ENCODE measurements at regions not wholly inside any gene's neighbourhood (a gene's known extent, or its start where the extent isn't known, plus 50 kb on each side); places are given as distances from the start of the nearest gene placed in this dataset.

DNA sequence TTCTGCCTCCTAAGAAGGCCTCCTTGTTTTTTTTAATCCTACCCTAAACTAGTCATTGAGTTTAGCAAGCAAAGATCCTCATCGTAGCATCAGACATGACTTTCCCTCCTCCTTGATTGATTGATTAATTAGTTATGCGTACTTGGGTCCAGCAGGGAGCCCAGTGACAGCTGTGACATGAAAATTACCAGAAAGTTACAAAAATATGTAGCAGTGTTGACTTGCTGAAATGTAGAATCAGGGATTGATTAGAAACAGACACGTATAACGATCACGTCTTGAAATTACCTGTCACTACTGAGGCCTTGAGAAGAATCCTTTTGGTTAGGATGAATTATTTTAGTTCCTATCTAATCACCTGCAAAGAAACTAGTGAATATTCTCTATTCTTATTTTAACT, 167.4 kb upstream of the MPPED2 start:
- DNase-seq (ENCODE audit: low read depth in 1 of 2, low spot score in 1 of 2) (no peak), FAIRE-seq (no peak), ATAC-seq (no peak)
- 5% methylated on average over 5 of the region's 5 CpGs for WGBS (ENCODE audit: missing lambda C conversion rate)
- POLR2A ChIA-PET, result no interaction called here
- CTCF ChIA-PET, result interaction anchor here (1.3 kb wide), 1 partner anchor 20 kb away, joined by 3 read pairs; no protein-coding TSS in a partner anchor
- Histone ChIP-seq H3K27ac (no peak overlapping the region), H3K4me2 (no peak overlapping the region), H3K4me1 (no peaks in the 10 kb centered on the region), H3K9me3 (no peaks in the 10 kb centered on the region), H3K4me3 (no peak overlapping the region)
- TF ChIP-seq CBX8 (IDR thresholded peaks at IDR 0.05) (no peak), EHF (CRISPR knock-in tag; IDR thresholded peaks at IDR 0.05) (no peak), ZFP36 (IDR thresholded peaks at IDR 0.05; ENCODE audit: borderline replicate concordance, partially characterized antibody) (no peak), NPAS2 (CRISPR knock-in tag; IDR thresholded peaks at IDR 0.05; ENCODE audit: borderline replicate concordance) (no peak)
- TF ChIP-seq, protein P1, sequence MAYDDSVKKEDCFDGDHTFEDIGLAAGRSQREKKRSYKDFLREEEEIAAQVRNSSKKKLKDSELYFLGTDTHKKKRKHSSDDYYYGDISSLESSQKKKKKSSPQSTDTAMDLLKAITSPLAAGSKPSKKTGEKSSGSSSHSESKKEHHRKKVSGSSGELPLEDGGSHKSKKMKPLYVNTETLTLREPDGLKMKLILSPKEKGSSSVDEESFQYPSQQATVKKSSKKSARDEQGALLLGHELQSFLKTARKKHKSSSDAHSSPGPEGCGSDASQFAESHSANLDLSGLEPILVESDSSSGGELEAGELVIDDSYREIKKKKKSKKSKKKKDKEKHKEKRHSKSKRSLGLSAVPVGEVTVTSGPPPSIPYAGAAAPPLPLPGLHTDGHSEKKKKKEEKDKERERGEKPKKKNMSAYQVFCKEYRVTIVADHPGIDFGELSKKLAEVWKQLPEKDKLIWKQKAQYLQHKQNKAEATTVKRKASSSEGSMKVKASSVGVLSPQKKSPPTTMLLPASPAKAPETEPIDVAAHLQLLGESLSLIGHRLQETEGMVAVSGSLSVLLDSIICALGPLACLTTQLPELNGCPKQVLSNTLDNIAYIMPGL (CRISPR knock-in tag; IDR thresholded peaks at IDR 0.05; ENCODE audit: borderline replicate concordance), result no peak

DNA sequence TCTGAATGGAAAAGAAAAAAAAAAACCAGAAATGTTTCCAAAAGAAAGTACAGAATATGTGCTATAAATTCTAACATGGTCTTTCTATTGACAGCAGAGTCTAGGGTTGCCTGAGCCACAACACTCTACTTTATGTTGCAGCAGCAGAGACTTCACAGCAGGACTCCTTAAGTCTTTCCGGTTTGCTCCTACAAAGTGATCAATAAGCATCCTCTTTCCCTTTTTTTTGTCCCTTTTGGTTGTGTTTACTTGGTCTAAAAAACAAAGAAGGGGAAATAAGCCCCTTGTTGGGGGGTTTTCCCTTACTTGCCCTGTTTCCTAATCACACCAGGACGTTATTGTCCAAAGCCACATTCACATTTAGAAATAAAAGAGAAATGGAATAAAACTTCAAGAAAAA, 163.1 kb upstream of the MPPED2 start:
- FAIRE-seq, result no peak
- Histone ChIP-seq H3K4me3 (no peak overlapping the region), H3K4me2 (no peak overlapping the region), H3K27ac (no peak overlapping the region), H3K9me3 (no peaks in the 10 kb centered on the region), H3K4me1 (no peaks in the 10 kb centered on the region)
- no peak for ATAC-seq
- WGBS (ENCODE audit: missing lambda C conversion rate), result 1% methylated on average over 2 of the region's 2 CpGs
- ChIA-PET POLR2A (no interaction called here), CTCF (no interaction called here)
- TF ChIP-seq HOXB5 (CRISPR knock-in tag; IDR thresholded peaks at IDR 0.05), result no peak
- no peak for DNase-seq (ENCODE audit: low read depth in 1 of 2, low spot score in 1 of 2)

DNA sequence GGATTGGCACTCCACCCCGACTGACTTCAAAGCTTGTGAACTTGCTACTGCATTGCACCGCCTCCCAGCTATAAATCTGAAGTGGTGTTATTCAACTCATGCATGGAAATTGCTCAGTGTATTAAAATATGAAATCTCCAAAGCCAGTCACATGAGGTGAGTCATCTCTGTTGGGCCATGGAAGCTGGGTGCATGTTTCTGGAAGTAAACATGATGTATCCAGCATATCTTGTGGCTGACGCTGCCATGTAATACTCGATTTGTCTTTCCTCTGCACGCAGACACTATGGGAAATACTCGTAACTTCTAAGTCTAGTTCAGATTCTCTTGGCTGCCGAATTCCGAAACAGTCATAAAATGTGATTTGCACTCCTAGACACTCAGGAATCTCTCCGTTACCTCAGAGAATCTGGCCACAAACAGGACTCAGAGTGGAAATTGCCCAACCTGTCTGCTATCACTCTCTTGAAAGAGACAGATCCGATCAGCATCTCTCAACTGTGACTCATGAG, 154.9 kb upstream of the MPPED2 start:
- CTCF ChIA-PET, result no interaction called here
- peak in 1 of 2 experiments; percentile 14 for DNase-seq (ENCODE audit: low read depth in 1 of 2, low spot score in 1 of 2)
- no peak for TF ChIP-seq EP300 (IDR thresholded peaks at IDR 0.05)
- TF ChIP-seq, protein P2, sequence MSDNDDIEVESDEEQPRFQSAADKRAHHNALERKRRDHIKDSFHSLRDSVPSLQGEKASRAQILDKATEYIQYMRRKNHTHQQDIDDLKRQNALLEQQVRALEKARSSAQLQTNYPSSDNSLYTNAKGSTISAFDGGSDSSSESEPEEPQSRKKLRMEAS (IDR thresholded peaks at IDR 0.05), result no peak
- TF ChIP-seq RARB (CRISPR knock-in tag; IDR thresholded peaks at IDR 0.05), result no peak
- no peak for TF ChIP-seq SMC3 (IDR thresholded peaks at IDR 0.05)
- no peak for TF ChIP-seq FOXS1 (CRISPR knock-in tag; IDR thresholded peaks at IDR 0.05)
- no peak for TF ChIP-seq EHMT2 (IDR thresholded peaks at IDR 0.05; ENCODE audit: low read depth)
- no peak for TF ChIP-seq HOXA7 (CRISPR knock-in tag; IDR thresholded peaks at IDR 0.05)
- no peak for TF ChIP-seq CHD4 (IDR thresholded peaks at IDR 0.05; ENCODE audit: borderline replicate concordance)
- no peak for TF ChIP-seq RNF2 (IDR thresholded peaks at IDR 0.05; ENCODE audit: borderline replicate concordance, low read depth)
- no peak for TF ChIP-seq CBX8 (IDR thresholded peaks at IDR 0.05)
- TF ChIP-seq TP53 (CRISPR knock-in tag; IDR thresholded peaks at IDR 0.05), result no peak
- TF ChIP-seq, protein P3, sequence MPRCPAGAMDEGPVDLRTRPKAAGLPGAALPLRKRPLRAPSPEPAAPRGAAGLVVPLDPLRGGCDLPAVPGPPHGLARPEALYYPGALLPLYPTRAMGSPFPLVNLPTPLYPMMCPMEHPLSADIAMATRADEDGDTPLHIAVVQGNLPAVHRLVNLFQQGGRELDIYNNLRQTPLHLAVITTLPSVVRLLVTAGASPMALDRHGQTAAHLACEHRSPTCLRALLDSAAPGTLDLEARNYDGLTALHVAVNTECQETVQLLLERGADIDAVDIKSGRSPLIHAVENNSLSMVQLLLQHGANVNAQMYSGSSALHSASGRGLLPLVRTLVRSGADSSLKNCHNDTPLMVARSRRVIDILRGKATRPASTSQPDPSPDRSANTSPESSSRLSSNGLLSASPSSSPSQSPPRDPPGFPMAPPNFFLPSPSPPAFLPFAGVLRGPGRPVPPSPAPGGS (IDR thresholded peaks at IDR 0.05), result no peak
- TF ChIP-seq CBX2 (IDR thresholded peaks at IDR 0.05; ENCODE audit: borderline replicate concordance, low read depth), result no peak
- TF ChIP-seq EHF (CRISPR knock-in tag; IDR thresholded peaks at IDR 0.05), result no peak
- TF ChIP-seq ZC3H11A (IDR thresholded peaks at IDR 0.05), result no peak
- TF ChIP-seq TFCP2L1 (CRISPR knock-in tag; IDR thresholded peaks at IDR 0.05), result no peak
- TF ChIP-seq ZFP36 (IDR thresholded peaks at IDR 0.05; ENCODE audit: borderline replicate concordance, partially characterized antibody), result no peak
- TF ChIP-seq GATA3 (IDR thresholded peaks at IDR 0.05; ENCODE audit: borderline replicate concordance), result no peak
- TF ChIP-seq, protein P4, sequence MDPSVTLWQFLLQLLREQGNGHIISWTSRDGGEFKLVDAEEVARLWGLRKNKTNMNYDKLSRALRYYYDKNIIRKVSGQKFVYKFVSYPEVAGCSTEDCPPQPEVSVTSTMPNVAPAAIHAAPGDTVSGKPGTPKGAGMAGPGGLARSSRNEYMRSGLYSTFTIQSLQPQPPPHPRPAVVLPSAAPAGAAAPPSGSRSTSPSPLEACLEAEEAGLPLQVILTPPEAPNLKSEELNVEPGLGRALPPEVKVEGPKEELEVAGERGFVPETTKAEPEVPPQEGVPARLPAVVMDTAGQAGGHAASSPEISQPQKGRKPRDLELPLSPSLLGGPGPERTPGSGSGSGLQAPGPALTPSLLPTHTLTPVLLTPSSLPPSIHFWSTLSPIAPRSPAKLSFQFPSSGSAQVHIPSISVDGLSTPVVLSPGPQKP (IDR thresholded peaks at IDR 0.05; ENCODE audit: low read depth, low read length), result no peak
- H3K4me3 ChIP-seq, result no peak overlapping the region
- WGBS (ENCODE audit: missing lambda C conversion rate), result 2% methylated on average over 10 of the region's 10 CpGs
- FAIRE-seq, result no peak
- H3K9me3 ChIP-seq, result no peaks in the 10 kb centered on the region
- 0 out of 3 replicates have a peak overlapping the region, but pooled peaks have one; percentile 8 for H3K4me2 ChIP-seq
- POLR2A ChIA-PET, result no interaction called here
- peak; percentile 43 to 70; a peak in 5 of 6 replicates for ATAC-seq
- H3K27ac ChIP-seq, result no peak overlapping the region
- no peaks in the 10 kb centered on the region for H3K4me1 ChIP-seq
